Mesodermal cell (in vitro differentiated cells): ENCODE measurements at regions not wholly inside any gene's neighbourhood (a gene's known extent, or its start where the extent isn't known, plus 50 kb on each side); places are given as distances from the start of the nearest gene placed in this dataset.

Source experiments
- H3K27ac ChIP-seq: 2 replicates; pipeline ENCODE4 v1.7.0; 2013; ENCODE audit warnings: mild to moderate bottlenecking, low read depth, low read length, moderate library complexity; ENCODE audit not compliant: severe bottlenecking
- H3K36me3 ChIP-seq: 2 replicates; pipeline ENCODE4 v1.7.1; 2013; ENCODE audit warnings: mild to moderate bottlenecking, low read length, moderate library complexity; ENCODE audit not compliant: control insufficient read depth, insufficient read depth
- H3K4me1 ChIP-seq: one replicate; pipeline ENCODE4 v1.7.1; 2013; ENCODE audit warnings: mild to moderate bottlenecking, low read length; ENCODE audit not compliant: insufficient read depth, control insufficient read depth, poor library complexity, severe bottlenecking
- H3K4me3 ChIP-seq: 2 replicates; pipeline ENCODE4 v1.7.0; 2013; ENCODE audit warnings: low read length, control low read depth, mild to moderate bottlenecking; ENCODE audit not compliant: insufficient read depth, poor library complexity, severe bottlenecking; ENCODE audit errors: extremely low read depth
- H3K9me3 ChIP-seq: 2 replicates; pipeline ENCODE4 v1.7.1; 2013; ENCODE audit warnings: mild to moderate bottlenecking, low read length, moderate library complexity; ENCODE audit not compliant: control insufficient read depth
- WGBS, 2 experiments: methylation state at CpG; one replicate each; pipeline ENCODE4 v1.1.5; 2013; ENCODE audit warnings: missing lambda C conversion rate in 2 of 2; ENCODE audit not compliant: insufficient coverage in 2 of 2; 5-methylcytosine and 5-hydroxymethylcytosine counted together

DNA sequence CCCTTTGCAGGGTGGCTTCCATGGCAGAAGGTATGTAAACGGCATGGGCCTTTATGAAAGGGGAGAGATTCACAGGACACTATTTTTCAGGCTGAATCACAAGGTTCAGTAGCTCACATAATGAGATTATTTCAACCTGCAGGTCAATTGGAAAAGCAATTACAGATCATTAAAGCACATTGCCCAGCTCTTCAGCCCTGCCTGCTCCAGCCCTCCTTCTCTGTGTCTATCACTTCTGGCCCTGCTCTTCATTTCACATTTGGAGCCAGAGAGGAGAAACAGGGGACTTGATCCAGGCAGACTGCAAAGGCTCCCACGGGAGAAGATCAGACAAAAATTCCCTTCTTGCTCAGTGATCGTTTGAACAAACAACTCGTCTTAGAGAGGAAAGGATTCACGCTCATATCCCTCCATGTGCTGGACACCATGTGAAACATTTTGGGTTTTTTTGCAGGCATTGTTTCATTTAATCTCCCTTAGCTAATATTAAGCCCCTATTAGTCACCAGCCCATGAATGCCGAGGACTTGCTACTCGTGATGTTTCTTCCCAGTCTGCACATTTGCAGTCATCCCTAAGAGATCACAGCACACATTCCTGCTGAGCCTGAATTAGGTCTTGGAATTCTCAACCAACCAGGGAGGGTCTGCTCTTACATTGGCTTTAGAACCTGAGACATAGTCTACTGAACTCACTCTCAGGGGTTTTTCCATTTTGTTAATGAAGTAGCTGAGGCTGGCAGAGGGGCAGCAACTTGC lies 443.9 kb upstream of the CCL2 start:
- no peak overlapping the region for H3K4me3 ChIP-seq
- peaks cover 5% of the 10 kb centered on the region for H3K4me1 ChIP-seq
- no peak overlapping the region for H3K27ac ChIP-seq
- WGBS, 2 experiments: 75 to 88% methylated on average over 5 to 7 of the region's 7 CpGs
- no peaks in the 10 kb centered on the region for H3K9me3 ChIP-seq
- H3K36me3 ChIP-seq: no peaks in the 10 kb centered on the region

DNA sequence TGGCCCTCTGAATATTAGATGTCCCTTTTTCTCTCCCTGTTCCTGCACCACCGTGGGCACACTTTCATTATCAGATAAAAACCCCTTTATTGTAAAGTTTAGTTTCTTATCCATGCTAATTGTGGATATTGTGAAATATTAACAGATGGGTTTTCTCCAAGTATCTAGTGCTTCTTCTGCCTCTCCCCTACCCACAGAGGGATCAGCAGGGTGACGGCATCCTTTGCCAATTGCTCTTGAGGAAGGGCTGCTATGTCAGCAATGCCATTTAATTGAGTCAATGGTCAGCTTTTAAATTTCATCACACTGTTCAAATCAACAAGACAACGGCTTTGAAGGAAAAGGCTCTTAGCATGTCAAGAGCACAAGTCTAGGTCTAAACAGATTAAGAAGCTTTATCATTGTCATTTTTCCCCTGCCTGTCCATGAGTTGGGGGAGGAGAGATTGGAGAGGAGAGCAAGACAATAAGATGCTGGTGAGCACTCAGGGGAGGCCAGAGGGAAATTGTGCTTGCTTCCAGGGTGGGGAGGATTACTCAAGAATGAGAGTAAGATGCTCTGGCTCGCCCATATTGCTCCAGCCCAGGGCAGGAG lies 443.0 kb upstream of the CCL2 start:
- Histone ChIP-seq H3K9me3 (no peaks in the 10 kb centered on the region), H3K4me1 (peaks cover 5% of the 10 kb centered on the region), H3K4me3 (no peak overlapping the region), H3K27ac (no peak overlapping the region), H3K36me3 (no peaks in the 10 kb centered on the region)
- WGBS, 2 experiments: 80 to 89% methylated on average over 1 to 2 of the region's 4 CpGs

DNA sequence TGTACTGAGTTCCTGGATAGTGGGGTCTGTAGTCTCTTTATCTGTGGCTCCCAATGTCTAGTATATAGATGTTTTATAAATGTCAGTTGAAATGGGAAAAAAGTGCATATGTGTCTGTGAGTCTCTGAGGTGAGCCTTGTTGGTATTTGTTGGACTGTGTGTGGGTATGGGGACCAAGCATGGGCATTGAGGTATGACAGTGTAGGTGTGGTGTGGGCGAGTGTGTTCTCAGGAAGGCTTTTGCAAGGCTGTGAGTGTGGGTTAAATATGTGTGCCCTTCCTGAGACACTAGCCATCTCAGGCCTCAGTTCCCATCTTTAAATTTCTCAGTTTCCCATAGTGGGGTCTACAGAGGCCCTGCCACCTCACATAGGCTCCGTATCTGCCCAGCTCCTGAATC lies 440.2 kb upstream of the CCL2 start:
- peaks cover 5% of the 10 kb centered on the region for H3K4me1 ChIP-seq
- H3K36me3 ChIP-seq: no peaks in the 10 kb centered on the region
- 75 to 82% methylated on average over 1 of the region's 2 CpGs for WGBS, 2 experiments
- H3K9me3 ChIP-seq: no peaks in the 10 kb centered on the region
- no peak overlapping the region for H3K27ac ChIP-seq
- no peak overlapping the region for H3K4me3 ChIP-seq

DNA sequence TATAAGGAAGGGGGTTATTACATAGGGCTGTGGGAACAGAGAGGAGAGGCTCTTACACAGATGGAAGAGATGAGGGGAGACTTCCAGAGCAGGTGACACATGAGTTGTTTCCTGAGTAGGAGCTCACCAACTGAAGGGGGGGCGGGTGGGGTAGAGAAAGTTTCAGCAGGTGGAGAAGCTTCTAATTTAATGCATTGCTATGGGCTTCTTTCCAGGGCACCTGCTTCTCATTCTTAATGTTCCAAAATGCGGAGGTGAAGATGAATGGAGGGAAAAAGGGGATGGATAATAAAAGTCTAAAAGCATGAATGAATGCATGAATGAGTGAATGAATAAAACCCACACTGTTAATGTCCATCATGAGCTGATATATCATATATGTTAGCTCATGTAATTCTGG lies 439.0 kb upstream of the CCL2 start:
- Histone ChIP-seq H3K27ac (no peak overlapping the region), H3K4me3 (no peak overlapping the region), H3K36me3 (no peaks in the 10 kb centered on the region), H3K9me3 (no peaks in the 10 kb centered on the region), H3K4me1 (peaks cover 5% of the 10 kb centered on the region)
- WGBS, 2 experiments: no CpG with 5 or more reads among the region's 2 CpGs

DNA sequence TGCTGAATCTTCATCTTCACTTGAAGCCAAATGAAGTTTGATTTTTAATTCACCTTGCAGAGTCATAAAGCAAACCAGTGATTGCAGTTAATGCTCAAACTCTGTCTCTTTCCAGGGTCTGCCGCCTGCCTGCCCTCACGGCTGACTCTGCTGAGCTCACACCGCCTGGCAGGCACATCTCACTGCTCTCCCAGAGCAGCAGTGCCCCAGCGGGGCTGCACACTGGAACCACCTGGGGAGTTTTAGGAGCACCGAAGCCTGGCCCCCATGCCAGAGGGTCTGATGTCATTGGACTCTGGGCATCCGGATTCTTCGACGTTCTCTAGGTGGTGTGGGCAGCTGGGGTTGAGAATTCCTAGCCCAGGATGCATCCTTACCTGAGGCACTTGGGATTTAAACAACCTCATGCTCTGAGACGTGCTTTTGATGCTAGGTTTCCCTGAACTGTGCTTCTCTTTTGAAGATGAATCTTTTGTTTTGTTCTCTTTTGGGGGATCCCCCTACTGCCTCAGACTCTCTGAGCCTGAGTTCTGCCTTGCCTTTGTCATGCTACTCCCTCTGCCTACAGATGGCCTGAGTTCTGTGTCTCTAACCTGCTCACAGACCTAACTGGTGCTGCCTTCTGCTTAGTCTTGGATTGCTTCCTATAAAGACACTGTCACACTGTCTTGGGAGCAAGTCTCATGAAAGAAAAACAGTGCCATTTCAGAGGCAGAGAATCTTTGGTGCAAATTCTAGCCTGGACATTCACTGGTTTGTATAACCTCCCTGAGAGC lies 438.1 kb upstream of the CCL2 start:
- Histone ChIP-seq H3K9me3 (no peaks in the 10 kb centered on the region), H3K36me3 (no peaks in the 10 kb centered on the region)
- 88% methylated on average over 6 to 9 of the region's 9 CpGs for WGBS, 2 experiments

DNA sequence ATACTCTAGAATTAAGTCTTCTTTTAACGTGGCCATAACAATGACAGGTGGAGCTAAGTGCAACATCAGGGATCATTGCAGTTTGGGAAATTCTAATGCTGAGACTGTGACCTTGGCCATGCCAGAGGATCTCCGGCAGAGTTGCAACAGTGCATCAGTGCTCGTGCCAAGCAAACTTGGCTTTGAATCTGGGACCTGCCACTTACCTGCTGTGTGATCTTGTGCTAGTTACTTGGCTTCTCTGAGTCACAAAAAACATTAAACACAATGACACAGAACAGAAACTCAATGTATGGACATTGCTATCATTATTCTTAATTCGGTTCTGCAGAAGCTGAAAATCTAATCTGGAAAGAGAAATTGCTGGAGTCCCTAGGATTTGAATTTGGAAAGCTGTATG lies 435.5 kb upstream of the CCL2 start:
- H3K27ac ChIP-seq: no peak overlapping the region
- no peaks in the 10 kb centered on the region for H3K9me3 ChIP-seq
- no peaks in the 10 kb centered on the region for H3K36me3 ChIP-seq
- H3K4me1 ChIP-seq: no peaks in the 10 kb centered on the region
- WGBS, 2 experiments: 85 to 89% methylated on average over 3 to 4 of the region's 4 CpGs
- no peak overlapping the region for H3K4me3 ChIP-seq

More for the DNA sequence above, 438.1 kb upstream of the CCL2 start:
- H3K4me3 ChIP-seq: no peak overlapping the region
- H3K4me1 ChIP-seq: no peaks in the 10 kb centered on the region
- no peak overlapping the region for H3K27ac ChIP-seq

DNA sequence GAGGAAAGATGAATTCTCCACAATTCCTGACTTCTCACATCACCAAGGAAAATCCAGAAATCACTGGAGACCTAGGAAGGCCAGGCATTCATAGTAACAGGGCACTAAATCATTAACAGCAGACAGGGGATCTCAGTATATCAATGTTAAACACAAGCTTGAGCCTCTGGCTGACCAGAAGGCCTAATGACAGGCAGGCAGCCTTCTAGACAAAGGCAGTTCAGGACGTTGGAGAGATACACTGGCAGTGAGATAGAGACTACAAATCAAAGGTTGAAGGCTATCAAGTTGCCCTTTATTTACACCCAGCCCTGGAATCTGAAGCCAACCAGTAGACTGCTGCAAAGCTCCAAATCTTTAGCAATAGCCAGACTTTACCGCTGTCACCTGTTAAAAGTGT lies 422.8 kb upstream of the CCL2 start:
- Histone ChIP-seq H3K4me3 (no peak overlapping the region), H3K36me3 (no peaks in the 10 kb centered on the region), H3K27ac (no peak overlapping the region), H3K4me1 (no peaks in the 10 kb centered on the region), H3K9me3 (no peaks in the 10 kb centered on the region)
- 9 to 57% methylated on average over 1 to 2 of the region's 2 CpGs for WGBS, 2 experiments

DNA sequence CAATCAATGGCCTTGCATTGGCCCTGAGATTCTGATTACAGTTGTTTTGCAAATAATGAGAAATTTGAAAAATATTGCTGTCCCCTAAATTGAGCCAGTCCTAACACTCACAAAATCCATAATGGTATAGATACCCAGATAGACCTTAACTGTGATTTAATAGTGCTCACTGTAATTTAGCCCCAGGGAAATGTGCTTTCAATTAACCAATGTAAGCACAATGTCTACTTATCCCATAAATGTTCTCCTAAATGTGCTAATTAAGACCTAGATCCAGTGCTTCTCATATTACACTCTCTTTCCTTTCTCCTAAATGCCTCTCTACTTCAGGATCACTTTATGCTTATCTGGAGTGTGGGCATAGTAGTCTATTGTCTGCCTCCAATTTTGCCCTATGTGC lies 417.8 kb upstream of the CCL2 start:
- Histone ChIP-seq H3K4me3 (no peak overlapping the region), H3K9me3 (no peaks in the 10 kb centered on the region), H3K4me1 (no peaks in the 10 kb centered on the region), H3K36me3 (no peaks in the 10 kb centered on the region), H3K27ac (no peak overlapping the region)

DNA sequence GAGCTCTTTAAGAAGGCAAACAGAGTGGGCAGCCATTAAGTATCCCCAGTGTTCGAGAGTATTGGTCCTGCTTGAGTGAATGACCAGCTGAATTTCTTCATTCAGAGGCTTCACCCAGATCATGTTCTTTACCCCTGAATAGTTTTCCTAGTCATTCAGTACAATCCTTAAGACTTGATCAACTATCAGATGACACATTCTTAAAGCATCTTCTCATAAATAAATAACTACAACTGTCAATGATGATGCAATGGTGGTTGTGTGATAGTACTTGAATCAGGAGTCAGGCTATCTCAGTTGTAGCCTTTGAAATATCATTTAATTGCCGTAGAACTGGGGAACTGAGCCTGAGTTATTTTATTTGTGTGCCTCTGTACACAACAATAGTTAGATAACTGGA lies 416.8 kb upstream of the CCL2 start:
- Histone ChIP-seq H3K27ac (no peak overlapping the region), H3K4me3 (no peak overlapping the region), H3K9me3 (no peaks in the 10 kb centered on the region), H3K36me3 (no peaks in the 10 kb centered on the region), H3K4me1 (no peaks in the 10 kb centered on the region)
- 83 to 92% methylated on average over 2 of the region's 2 CpGs for WGBS, 2 experiments

DNA sequence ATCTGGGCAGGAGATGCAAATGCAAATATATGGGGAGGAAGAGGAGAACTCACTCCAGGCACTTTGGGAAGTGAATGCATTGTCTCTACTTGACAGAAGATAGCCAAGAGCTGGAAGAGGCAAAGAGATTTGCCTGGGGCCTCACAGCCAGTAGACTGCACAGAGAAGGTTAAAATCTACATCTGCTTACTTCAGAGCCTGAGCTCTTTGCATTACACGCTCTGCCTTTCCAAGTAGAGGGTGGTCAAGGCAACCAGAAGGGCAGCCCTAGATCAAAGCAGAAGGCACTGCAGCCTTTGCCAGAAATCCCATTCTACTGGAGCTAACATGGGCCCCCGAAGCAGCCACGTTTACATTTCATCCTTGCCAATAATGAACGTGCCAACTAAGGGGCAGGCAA lies 407.2 kb upstream of the CCL2 start:
- 76 to 78% methylated on average over 4 of the region's 4 CpGs for WGBS, 2 experiments
- no peaks in the 10 kb centered on the region for H3K36me3 ChIP-seq

DNA sequence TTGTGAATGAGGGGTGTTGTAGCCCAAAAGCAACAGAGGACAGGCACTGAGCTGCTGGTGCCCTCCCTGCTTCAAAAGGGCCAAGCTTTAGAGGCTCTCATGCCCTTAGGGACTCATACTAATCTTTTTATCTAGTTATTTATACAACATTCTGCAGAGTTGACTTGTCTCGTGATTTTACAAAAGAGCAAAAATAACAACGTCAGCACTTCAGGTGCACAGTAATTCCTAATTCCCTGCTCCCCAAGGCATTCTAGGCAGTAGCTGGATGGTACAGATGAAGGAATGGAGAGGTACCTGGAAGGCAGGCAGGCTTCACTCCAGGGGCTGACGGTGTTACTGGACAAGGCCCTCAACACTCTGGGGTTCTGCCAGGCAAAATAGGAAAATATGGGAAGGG lies 406.7 kb upstream of the CCL2 start:
- H3K27ac ChIP-seq: no peak overlapping the region
- no peaks in the 10 kb centered on the region for H3K9me3 ChIP-seq
- no peaks in the 10 kb centered on the region for H3K4me1 ChIP-seq
- H3K36me3 ChIP-seq: no peaks in the 10 kb centered on the region
- 89 to 100% methylated on average over 1 of the region's 3 CpGs for WGBS, 2 experiments
- no peak overlapping the region for H3K4me3 ChIP-seq

More for the DNA sequence above, 407.2 kb upstream of the CCL2 start:
- Histone ChIP-seq H3K27ac (no peak overlapping the region), H3K4me1 (no peaks in the 10 kb centered on the region), H3K4me3 (no peak overlapping the region), H3K9me3 (no peaks in the 10 kb centered on the region)
